Right renal cortex interstitium (tissue), 3 donors: ENCODE measurements at regions not wholly inside any gene's neighbourhood (a gene's known extent, or its start where the extent isn't known, plus 50 kb on each side); places are given as distances from the start of the nearest gene placed in this dataset.

Experiments used
- DNase-seq, 3 donors: peaks; one replicate each; pipeline ENCODE4 v3.0.0-alpha.2; 2013; ENCODE audit warnings: low read depth in 3 of 3, low spot score in 2 of 3

- DNase-seq = no peak
Observed at GRCh38 chr2:64196963-64197362, 52.7 kb upstream of the PELI1 start.

DNA sequence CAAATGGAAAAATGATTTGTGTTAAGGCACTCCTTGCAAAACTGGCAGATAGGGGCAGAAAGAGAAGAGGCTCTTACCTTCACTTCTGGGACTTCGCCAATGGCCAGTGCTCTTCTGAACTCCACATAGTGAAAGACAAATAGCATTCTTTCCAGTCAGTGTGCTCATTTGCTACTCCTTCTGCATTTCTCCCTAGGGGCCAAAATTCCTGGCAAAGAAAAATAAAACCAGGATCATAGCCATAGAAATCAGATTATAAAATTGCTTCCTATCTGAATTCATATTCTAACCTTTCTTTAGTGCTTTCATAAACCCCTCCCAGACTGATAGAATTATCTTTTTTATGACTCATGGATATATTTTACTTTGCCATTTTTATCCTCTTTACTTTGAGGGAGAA, 56.9 kb upstream of the PELI1 start:
- DNase-seq = no peak

- peak; percentile 80 to 85 (median 81) for DNase-seq
Observed at GRCh38 chr2:64202206-64202845, 58.1 kb upstream of the PELI1 start.

DNA sequence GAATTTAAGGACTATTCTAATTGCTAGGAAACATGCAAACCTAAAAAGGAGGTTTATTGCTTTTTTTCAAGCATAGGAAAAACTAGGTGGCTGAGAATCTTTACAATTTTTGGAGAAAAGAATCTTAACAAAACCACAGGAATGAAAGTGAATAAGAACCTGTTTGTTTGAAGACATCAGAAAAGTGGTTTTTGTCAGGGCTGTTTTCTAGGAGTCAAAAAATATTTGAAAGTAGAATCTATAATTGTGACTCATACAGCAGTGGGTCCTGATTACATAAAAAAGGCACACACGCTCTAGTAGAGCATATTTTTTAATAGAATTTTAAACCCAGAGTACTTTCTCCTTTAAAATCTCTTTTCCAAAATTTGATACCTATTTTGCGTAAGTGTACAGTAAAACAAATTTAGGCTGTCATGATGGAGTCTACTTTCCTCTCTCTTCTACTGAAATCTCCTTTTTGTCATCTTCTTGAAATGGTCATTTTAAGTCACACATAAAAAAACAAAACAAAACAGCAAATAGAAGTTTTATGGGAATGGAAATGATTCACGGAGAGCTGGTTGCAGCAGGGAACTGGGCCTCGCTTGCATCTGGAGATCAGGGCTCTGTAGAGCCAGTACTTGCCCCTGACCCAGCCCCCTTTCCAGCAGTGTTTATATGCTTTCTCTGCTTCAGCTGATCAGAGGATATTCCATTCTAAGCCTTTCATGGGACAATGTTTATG, 59.1 kb upstream of the PELI1 start:
- DNase-seq = peak in 1 of 3 donors; percentile 49

DNA sequence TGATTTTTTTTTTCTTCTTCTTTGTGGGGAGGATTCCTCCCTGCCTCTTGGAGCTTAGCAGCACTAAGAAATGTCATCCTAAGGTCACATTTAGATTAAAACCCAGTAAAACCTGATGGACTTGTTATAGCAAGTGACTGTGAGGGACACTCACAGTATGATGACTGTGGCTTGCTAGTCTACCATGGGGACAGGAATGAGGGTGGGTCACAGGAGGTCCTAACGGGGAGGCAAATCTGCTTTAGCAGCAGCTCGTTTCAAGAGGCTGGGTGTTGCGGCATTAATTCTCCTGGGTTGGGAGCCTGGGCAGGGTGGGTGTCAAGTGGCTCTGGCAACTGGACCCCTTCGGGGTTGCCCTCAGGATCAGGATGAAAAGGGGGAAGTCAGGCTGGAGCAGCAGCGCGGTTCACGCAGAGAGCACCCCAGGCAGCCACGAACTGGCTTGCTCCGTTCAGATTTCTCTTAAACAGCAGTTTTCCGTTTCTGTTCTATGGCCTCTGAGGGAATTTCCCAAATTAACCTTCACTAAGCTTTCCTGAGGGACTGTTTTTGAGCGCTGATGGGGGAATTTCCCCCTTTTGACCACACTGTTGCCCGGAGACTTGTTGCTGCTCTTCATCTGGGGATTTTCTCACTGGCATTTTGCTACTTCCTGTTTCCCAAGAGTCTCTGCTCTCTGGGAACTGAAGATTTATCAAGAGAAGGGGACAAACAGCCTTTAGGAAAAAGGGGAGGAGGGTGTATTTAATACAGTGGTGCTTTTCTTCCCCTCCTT, 59.8 kb upstream of the PELI1 start:
- DNase-seq = no peak

GRCh38 chr2:64204703-64205102, 60.5 kb upstream of the PELI1 start:
- DNase-seq = no peak

GRCh38 chr2:64205415-64205814, 61.2 kb upstream of the PELI1 start:
- no peak for DNase-seq

GRCh38 chr2:64207573-64207972, 63.4 kb upstream of the PELI1 start:
- DNase-seq = no peak

- DNase-seq = no peak
Observed at GRCh38 chr2:64210816-64211215, 66.6 kb upstream of the PELI1 start.

DNA sequence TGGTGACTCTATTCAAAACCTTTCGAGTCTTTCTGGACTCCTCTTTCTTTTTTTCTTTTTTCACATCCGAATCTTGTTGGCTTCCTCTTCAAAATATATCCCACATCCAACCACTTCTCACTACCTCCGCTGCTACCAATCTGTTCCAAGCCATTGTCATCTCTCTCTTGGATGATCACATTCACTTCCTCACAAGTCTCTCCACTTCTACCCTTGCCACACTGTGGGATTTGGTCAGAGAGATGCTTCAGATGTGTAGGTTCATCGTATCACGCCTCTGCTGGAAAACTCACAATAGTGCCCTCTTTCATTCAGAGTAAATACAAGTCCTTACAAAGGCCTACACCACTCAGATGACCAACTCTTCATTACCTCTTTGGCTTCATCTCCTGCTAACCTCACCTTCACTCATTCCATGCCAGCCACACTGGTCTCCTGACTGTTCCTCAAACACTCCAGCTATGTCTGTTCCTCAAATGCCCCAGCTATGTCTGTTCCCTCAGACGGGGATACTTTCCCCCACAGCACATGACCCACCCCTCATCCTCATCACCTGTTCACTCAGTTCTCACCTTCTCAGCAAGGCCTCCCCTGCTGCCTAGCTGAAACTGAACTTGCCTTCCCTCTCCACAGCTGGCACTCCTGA, 67.2 kb upstream of the PELI1 start:
- DNase-seq = no peak

- no peak for DNase-seq
Observed at GRCh38 chr2:64212346-64212745, 68.1 kb upstream of the PELI1 start.

- no peak for DNase-seq
Observed at GRCh38 chr2:64212801-64213321, 68.6 kb upstream of the PELI1 start.

- DNase-seq = no peak
Observed at GRCh38 chr2:64213532-64214275, 69.5 kb upstream of the PELI1 start.

DNA sequence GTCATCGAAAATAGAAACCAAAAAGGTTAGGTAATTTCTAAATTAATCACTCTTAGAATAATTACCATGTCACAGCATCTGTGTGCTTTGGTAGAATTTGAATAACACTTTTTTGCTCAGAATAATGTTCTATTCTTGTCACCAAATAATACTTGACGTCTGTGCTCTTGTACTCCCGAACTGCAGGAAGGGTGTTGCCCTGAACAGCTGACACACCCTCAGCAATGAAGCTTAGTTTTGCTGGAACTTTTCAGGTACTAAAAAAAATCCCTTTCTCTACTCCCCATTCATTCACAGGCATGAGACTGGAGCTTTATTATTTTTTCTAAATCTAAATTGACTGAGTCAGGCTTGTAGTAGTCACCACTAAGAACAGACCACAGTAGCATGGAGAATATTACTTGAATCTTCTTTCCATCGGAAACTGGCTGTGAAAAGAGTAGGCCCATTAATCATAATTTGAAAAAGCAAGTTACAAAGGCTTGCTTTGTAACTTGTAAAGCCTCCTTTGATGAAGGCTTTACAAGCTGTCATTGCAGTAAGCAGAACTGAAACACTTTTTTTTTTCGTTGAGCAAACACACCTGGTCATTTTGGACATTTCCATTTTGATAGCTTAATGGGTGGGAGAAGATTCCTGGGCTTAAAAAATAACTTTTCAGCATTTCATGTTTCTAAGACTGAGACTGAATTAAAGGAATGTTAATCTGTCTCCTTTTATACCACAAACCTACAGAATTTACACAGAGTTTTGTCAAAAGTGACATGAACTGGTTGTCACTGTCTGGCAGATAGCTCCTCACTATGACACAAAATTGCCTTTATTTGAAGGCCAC, 70.3 kb upstream of the PELI1 start:
- DNase-seq = no peak

DNA sequence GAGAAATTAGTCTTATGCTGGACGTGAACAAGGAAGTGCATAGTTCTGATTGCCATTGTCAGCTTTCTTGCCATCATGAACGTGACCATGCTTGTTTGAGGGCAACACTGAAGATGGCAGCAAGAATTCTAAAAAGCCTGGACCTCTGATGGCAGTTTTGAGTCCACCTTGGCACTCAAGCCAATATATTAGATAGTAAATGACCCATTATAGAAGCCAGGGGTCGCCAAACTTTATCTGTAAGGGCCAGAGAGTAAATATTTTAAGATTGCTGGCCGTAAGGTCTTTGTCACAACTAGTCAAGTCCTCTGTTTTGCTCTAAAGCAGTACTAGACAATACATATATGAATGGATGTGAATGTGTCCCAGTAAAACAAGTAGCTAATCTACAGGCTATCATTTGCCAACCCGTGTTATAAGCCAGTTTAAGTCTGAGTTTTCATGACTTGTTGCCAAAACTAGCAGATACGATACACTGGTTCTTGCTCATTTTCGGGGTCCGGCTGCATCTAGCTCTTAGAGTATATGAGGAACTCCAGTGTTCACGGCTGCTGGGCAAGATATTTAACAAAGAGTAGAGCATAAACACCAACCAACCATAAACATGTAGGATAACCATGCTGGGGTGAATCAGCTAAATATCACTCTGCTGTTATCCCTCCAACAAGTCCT, 73.1 kb upstream of the PELI1 start:
- DNase-seq = no peak

DNA sequence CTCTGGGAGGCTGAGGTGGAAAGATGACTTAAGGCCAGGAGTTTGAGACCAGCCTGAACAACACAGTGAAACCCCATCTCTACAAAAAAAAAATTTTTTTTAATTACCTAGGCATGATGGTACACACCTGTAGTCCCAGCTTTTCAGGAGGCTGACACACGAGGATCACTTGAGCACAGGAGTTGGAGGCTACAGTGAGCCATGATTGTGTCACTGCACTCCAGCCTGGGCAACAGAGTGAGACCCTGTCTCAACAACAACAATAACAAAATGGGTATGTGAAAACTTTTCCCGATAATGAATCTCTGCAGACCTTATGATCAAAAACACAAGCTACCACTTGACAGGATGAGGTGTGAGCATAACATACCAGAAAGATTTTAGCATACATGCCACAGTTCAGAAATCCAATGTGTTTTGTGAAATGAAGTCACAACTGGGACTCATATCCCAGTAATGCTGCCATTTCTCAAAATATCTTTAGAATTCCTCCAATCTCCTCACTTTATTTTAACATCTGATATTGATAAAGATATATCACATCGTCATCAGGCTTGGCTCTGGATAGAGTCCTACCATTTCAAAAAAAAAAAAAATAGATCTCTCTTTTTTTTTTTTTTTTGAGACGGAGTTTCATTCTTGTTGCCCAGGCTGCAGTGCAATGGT, 74.0 kb upstream of the PELI1 start:
- no peak for DNase-seq

DNA sequence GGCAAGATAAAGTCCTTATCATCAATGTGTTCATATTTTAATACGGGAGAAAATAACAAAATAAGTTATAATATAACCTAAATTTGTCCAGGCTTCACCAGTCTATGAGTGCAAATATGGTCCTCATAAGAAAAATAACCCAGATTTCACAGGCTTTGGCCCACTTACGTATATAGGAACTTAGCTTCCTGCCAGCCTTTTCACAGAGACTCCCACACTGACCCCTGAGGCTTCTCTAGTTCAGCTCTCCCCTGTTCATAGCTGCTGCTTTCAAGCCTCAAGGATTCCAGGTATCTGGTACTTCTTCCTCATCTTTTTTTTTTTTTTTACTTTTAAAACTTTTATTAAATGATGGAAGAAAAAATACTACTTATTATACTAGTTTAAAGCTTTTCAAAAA, 74.9 kb upstream of the PELI1 start:
- no peak for DNase-seq

- no peak for DNase-seq
Observed at GRCh38 chr2:64220265-64220664, 76.0 kb upstream of the PELI1 start.
